GM12865 (cell line): ENCODE measurements at regions not wholly inside any gene's neighbourhood (a gene's known extent, or its start where the extent isn't known, plus 50 kb on each side); places are given as distances from the start of the nearest gene placed in this dataset.

Source experiments
- DNase-seq: peaks from one replicate; pipeline ENCODE4 v3.0.0; 2010; ENCODE audit warnings: low read depth
- H3K4me3 ChIP-seq: 2 replicates; pipeline ENCODE4 v1.5.1; 2011; ENCODE audit warnings: mild to moderate bottlenecking, low read depth, low read length, control low read depth
- CTCF ChIP-seq: IDR thresholded peaks from 2 replicates; pipeline ENCODE4 v1.5.1; 2011; ENCODE audit warnings: low read length, control low read depth, low read depth, inconsistent platforms; ENCODE audit not compliant: insufficient read depth; ENCODE audit errors: missing control alignments

GRCh38 chr13:71118779-71119364 lies 748.1 kb downstream of the DACH1 start:
- DNase-seq = no peak
- H3K4me3 ChIP-seq = no peak overlapping the region
- no peak for TF ChIP-seq CTCF

GRCh38 chr13:71117920-71118319 lies 749.1 kb downstream of the DACH1 start:
- TF ChIP-seq CTCF = no peak
- no peak overlapping the region for H3K4me3 ChIP-seq
- DNase-seq = no peak

GRCh38 chr13:71115301-71115700 lies 751.7 kb downstream of the DACH1 start:
- no peak for DNase-seq
- no peak overlapping the region for H3K4me3 ChIP-seq
- no peak for TF ChIP-seq CTCF

GRCh38 chr13:71096421-71096820 lies 770.6 kb downstream of the DACH1 start:
- H3K4me3 ChIP-seq = no peak overlapping the region
- TF ChIP-seq CTCF = no peak
- DNase-seq = no peak

- no peak for TF ChIP-seq CTCF
- no peak for DNase-seq
- H3K4me3 ChIP-seq = no peak overlapping the region
Observed at GRCh38 chr13:71090990-71091389, 776.0 kb downstream of the DACH1 start.

GRCh38 chr13:71089056-71089455 lies 777.9 kb downstream of the DACH1 start:
- H3K4me3 ChIP-seq = no peak overlapping the region
- no peak for TF ChIP-seq CTCF
- DNase-seq = no peak

GRCh38 chr13:71087432-71087831 lies 779.6 kb downstream of the DACH1 start:
- DNase-seq = no peak
- no peak for TF ChIP-seq CTCF

More at GRCh38 chr13:71087432-71087831, 779.6 kb downstream of the DACH1 start:
- no peak overlapping the region for H3K4me3 ChIP-seq
